SU-DHL-6 (cell line): ENCODE measurements at regions not wholly inside any gene's neighbourhood (a gene's known extent, or its start where the extent isn't known, plus 50 kb on each side); places are given as distances from the start of the nearest gene placed in this dataset.

Experiments
- H2AFZ ChIP-seq: fragments of 200-600 bp; sonication (generic); 2 replicates; pipeline ENCODE4 v1.6.1; 2014; ENCODE audit warnings: low read depth, mild to moderate bottlenecking, moderate library complexity, mixed read lengths, antibody characterized with exemption, low read length; ENCODE audit not compliant: severe bottlenecking
- H3F3A ChIP-seq: fragments of 200-600 bp; shearing (Covaris generic); 2 replicates; pipeline ENCODE4 v1.6.0; 2016; ENCODE audit warnings: antibody characterized with exemption, mild to moderate bottlenecking; ENCODE audit not compliant: insufficient read depth
- H3K27ac ChIP-seq: fragments of 200-600 bp; sonication (generic); 2 replicates; pipeline ENCODE4 v1.5.1; 2016; ENCODE audit warnings: low read depth, mild to moderate bottlenecking, low read length, moderate library complexity, mixed read lengths
- H3K27me3 ChIP-seq: fragments of 200-600 bp; sonication (generic), shearing (Covaris generic); 2 replicates; pipeline ENCODE4 v1.6.0; 2014; ENCODE audit warnings: mild to moderate bottlenecking, low read length
- H3K36me3 ChIP-seq: fragments of 200-600 bp; sonication (generic); 2 replicates; pipeline ENCODE4 v1.6.1; 2014; ENCODE audit warnings: mild to moderate bottlenecking, low read length, mixed read lengths
- H3K4me2 ChIP-seq: fragments of 300-600, 200-600 bp; shearing (Covaris generic), sonication (generic); 2 replicates; pipeline ENCODE4 v1.6.0; 2014; ENCODE audit warnings: low read length, low read depth, mild to moderate bottlenecking; ENCODE audit not compliant: poor library complexity, severe bottlenecking
- H3K4me3 ChIP-seq: fragments of 200-600 bp; sonication (generic); 2 replicates; pipeline ENCODE4 v1.5.1; 2014; ENCODE audit warnings: antibody characterized with exemption, low read length, mild to moderate bottlenecking, mixed read lengths; ENCODE audit not compliant: insufficient read depth, poor library complexity, severe bottlenecking
- H3K79me2 ChIP-seq: fragments of 200-600 bp; sonication (generic); 2 replicates; pipeline ENCODE4 v1.6.1; 2014; ENCODE audit warnings: mild to moderate bottlenecking, low read length, moderate library complexity; ENCODE audit not compliant: insufficient read depth
- H3K9ac ChIP-seq: fragments of 200-600 bp; sonication (generic); 2 replicates; pipeline ENCODE4 v1.7.0; 2014; ENCODE audit warnings: mild to moderate bottlenecking, low read length
- H3K9me2 ChIP-seq: fragments of 200-600 bp; sonication (generic); replicated peaks from 2 replicates; pipeline ENCODE4 v1.6.1; 2014; ENCODE audit warnings: low read length; ENCODE audit not compliant: insufficient read depth
- H3K9me3 ChIP-seq: fragments of 200-600 bp; sonication (generic); 2 replicates; pipeline ENCODE4 v1.6.1; 2014; ENCODE audit warnings: low read length, mixed read lengths; ENCODE audit not compliant: insufficient read depth
- H4K20me1 ChIP-seq: fragments of 200-600 bp; sonication (generic); 2 replicates; pipeline ENCODE4 v1.6.1; 2014; ENCODE audit warnings: low read depth, mild to moderate bottlenecking, antibody characterized with exemption, low read length, moderate library complexity, mixed read lengths
- EZH2phosphoT487 ChIP-seq: fragments of 200-600 bp; sonication (generic), shearing (Covaris generic); conservative IDR thresholded peaks from 2 replicates; pipeline ENCODE4 v1.6.1; 2018; ENCODE audit warnings: mild to moderate bottlenecking, antibody characterized with exemption, low read length, moderate library complexity, mixed read lengths
- TF ChIP-seq, protein P1 (sequence below): fragments of 200-600 bp; sonication (generic); IDR thresholded peaks from one replicate; pipeline ENCODE4 v1.5.1; 2017; ENCODE audit warnings: antibody characterized with exemption, mild to moderate bottlenecking, low read length, moderate library complexity; ENCODE audit not compliant: insufficient read depth, poor library complexity, severe bottlenecking

- no peaks in the 10 kb centered on the region; the same call in 1 of the 2 replicates for H3K27me3 ChIP-seq
- H3K4me2 ChIP-seq: no peak overlapping the region
Measured at GRCh38 chr13:22162889-22163288, 492.0 kb downstream of the FGF9 start.

GRCh38 chr13:22168437-22169190, 497.7 kb downstream of the FGF9 start:
- H2AFZ ChIP-seq: no peak overlapping the region
- H3K27ac ChIP-seq: no peak overlapping the region
- no peak overlapping the region for H3K4me2 ChIP-seq
- no peaks in the 10 kb centered on the region for H4K20me1 ChIP-seq
- H3K27me3 ChIP-seq: no peaks in the 10 kb centered on the region
- no peaks in the 10 kb centered on the region for H3K36me3 ChIP-seq
- H3K9me2 ChIP-seq: no peaks in the 10 kb centered on the region
- H3K9ac ChIP-seq: no peak overlapping the region
- no peak overlapping the region for H3K4me3 ChIP-seq
- H3F3A ChIP-seq: no peaks in the 10 kb centered on the region
- H3K79me2 ChIP-seq: no peaks in the 10 kb centered on the region
- no peaks in the 10 kb centered on the region for H3K9me3 ChIP-seq
- TF ChIP-seq, protein P1, sequence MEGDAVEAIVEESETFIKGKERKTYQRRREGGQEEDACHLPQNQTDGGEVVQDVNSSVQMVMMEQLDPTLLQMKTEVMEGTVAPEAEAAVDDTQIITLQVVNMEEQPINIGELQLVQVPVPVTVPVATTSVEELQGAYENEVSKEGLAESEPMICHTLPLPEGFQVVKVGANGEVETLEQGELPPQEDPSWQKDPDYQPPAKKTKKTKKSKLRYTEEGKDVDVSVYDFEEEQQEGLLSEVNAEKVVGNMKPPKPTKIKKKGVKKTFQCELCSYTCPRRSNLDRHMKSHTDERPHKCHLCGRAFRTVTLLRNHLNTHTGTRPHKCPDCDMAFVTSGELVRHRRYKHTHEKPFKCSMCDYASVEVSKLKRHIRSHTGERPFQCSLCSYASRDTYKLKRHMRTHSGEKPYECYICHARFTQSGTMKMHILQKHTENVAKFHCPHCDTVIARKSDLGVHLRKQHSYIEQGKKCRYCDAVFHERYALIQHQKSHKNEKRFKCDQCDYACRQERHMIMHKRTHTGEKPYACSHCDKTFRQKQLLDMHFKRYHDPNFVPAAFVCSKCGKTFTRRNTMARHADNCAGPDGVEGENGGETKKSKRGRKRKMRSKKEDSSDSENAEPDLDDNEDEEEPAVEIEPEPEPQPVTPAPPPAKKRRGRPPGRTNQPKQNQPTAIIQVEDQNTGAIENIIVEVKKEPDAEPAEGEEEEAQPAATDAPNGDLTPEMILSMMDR: no peak
- TF ChIP-seq EZH2phosphoT487: no peak

More at GRCh38 chr13:22162889-22163288, 492.0 kb downstream of the FGF9 start:
- Histone ChIP-seq H3K9me2 (no peaks in the 10 kb centered on the region), H2AFZ (no peak overlapping the region), H3F3A (no peaks in the 10 kb centered on the region), H3K27ac (no peak overlapping the region), H3K9ac (no peak overlapping the region), H3K4me3 (no peak overlapping the region), H4K20me1 (no peaks in the 10 kb centered on the region), H3K36me3 (no peaks in the 10 kb centered on the region), H3K9me3 (no peaks in the 10 kb centered on the region), H3K79me2 (no peaks in the 10 kb centered on the region)
- TF ChIP-seq, protein P1: no peak
- TF ChIP-seq EZH2phosphoT487: no peak

- H3K9ac ChIP-seq: no peak overlapping the region
- H2AFZ ChIP-seq: no peak overlapping the region
- H3K27ac ChIP-seq: no peak overlapping the region
- no peaks in the 10 kb centered on the region for H3K79me2 ChIP-seq
- H4K20me1 ChIP-seq: no peaks in the 10 kb centered on the region
- no peak for TF ChIP-seq EZH2phosphoT487
- TF ChIP-seq, protein P1: no peak
- H3K9me2 ChIP-seq: no peaks in the 10 kb centered on the region
- H3F3A ChIP-seq: no peaks in the 10 kb centered on the region
- H3K9me3 ChIP-seq: no peaks in the 10 kb centered on the region
- H3K4me2 ChIP-seq: no peak overlapping the region
- no peaks in the 10 kb centered on the region for H3K27me3 ChIP-seq
- no peak overlapping the region for H3K4me3 ChIP-seq
- H3K36me3 ChIP-seq: no peaks in the 10 kb centered on the region
Measured at GRCh38 chr13:22169473-22169872, 498.6 kb downstream of the FGF9 start.
